WTC11 (cell line): ENCODE measurements at regions not wholly inside any gene's neighbourhood (a gene's known extent, or its start where the extent isn't known, plus 50 kb on each side); places are given as distances from the start of the nearest gene placed in this dataset.

Source experiments
- ATAC-seq: fragments of 200-7000 bp; cut with Tn5 transposase; 2 replicates; pipeline ENCODE4 v1.10.0; 2021; ENCODE audit warnings: mild to moderate bottlenecking, moderate library complexity
- CTCF ChIA-PET: fragments of 300-600 bp; sonication (Branson Sonifier 250); formaldehyde crosslinking; loops from one replicate; lab custom pipeline; 2021; ENCODE audit warnings: antibody characterized with exemption; lab: Charles Lee
- POLR2A ChIA-PET: fragments of 350-600 bp; sonication (Branson Sonifier 250); formaldehyde crosslinking; loops from one replicate; lab custom pipeline; 2021; ENCODE audit warnings: antibody characterized with exemption; lab: Charles Lee
- DNase-seq: peaks from one replicate; pipeline ENCODE4 v3.0.0; 2021; ENCODE audit warnings: low spot score
- H3K27ac Mint-ChIP-seq: 2 replicates; pipeline ENCODE4 v1.8.0; 2021; ENCODE audit warnings: mixed read lengths
- H3K27me3 Mint-ChIP-seq: 2 replicates; pipeline ENCODE4 v1.8.0; 2021; ENCODE audit warnings: low read depth, mild to moderate bottlenecking, moderate library complexity, mixed read lengths
- H3K36me3 Mint-ChIP-seq: 2 replicates; pipeline ENCODE4 v1.8.0; 2021; ENCODE audit warnings: mixed read lengths
- H3K4me1 Mint-ChIP-seq: 2 replicates; pipeline ENCODE4 v1.8.0; 2022; ENCODE audit warnings: mixed read lengths
- H3K4me3 Mint-ChIP-seq: 2 replicates; pipeline ENCODE4 v1.8.0; 2021; ENCODE audit warnings: mild to moderate bottlenecking, moderate library complexity, mixed read lengths
- H3K9me3 Mint-ChIP-seq: 2 replicates; pipeline ENCODE4 v1.8.0; 2021; ENCODE audit warnings: mixed read lengths
- AR ChIP-seq: fragments of 250-450 bp; sonication (Bioruptor Pico); IDR thresholded peaks from 2 replicates; pipeline ENCODE4 v1.9.0; 2021; ENCODE audit warnings: mild to moderate bottlenecking
- ARID4B ChIP-seq: sonication (generic); formaldehyde crosslinking; IDR thresholded peaks from 2 replicates; pipeline ENCODE4 v1.8.0; 2023; ENCODE audit warnings: missing genetic modification reagents, mild to moderate bottlenecking, borderline replicate concordance
- E2F5 ChIP-seq: sonication (generic); formaldehyde crosslinking; IDR thresholded peaks from 2 replicates; pipeline ENCODE4 v1.8.1; 2022; ENCODE audit warnings: mild to moderate bottlenecking, moderate library complexity, missing genetic modification reagents
- ELF4 ChIP-seq: sonication (generic); formaldehyde crosslinking; IDR thresholded peaks from 2 replicates; pipeline ENCODE4 v1.8.1; 2022; ENCODE audit warnings: low read depth, mild to moderate bottlenecking, moderate library complexity, missing genetic modification reagents
- IRF1 ChIP-seq: sonication (generic); formaldehyde crosslinking; IDR thresholded peaks from 2 replicates; pipeline ENCODE4 v1.8.0; 2023; ENCODE audit warnings: missing genetic modification reagents
- JAZF1 ChIP-seq: fragments of 250-450 bp; sonication (Bioruptor Pico); IDR thresholded peaks from 2 replicates; pipeline ENCODE4 v1.9.0; 2021; ENCODE audit warnings: moderate library complexity, mild to moderate bottlenecking, inconsistent platforms
- MYBL2 ChIP-seq: sonication (generic); formaldehyde crosslinking; IDR thresholded peaks from 2 replicates; pipeline ENCODE4 v1.8.1; 2023; ENCODE audit warnings: mild to moderate bottlenecking, moderate library complexity, missing genetic modification reagents
- NFE2L1 ChIP-seq: sonication (generic); formaldehyde crosslinking; IDR thresholded peaks from 2 replicates; pipeline ENCODE4 v1.8.1; 2023; ENCODE audit warnings: missing genetic modification reagents
- OVOL2 ChIP-seq: fragments of 250-450 bp; sonication (Bioruptor Pico); IDR thresholded peaks from 2 replicates; pipeline ENCODE4 v1.9.0; 2021; ENCODE audit warnings: mild to moderate bottlenecking, borderline replicate concordance
- PRDM15 ChIP-seq: sonication (generic); formaldehyde crosslinking; IDR thresholded peaks from 2 replicates; pipeline ENCODE4 v1.8.0; 2022; ENCODE audit warnings: missing genetic modification reagents
- RORB ChIP-seq: fragments of 250-450 bp; sonication (Bioruptor Pico); IDR thresholded peaks from 2 replicates; pipeline ENCODE4 v1.9.0; 2021; ENCODE audit warnings: mild to moderate bottlenecking
- SMAD3 ChIP-seq: sonication (generic); formaldehyde crosslinking; IDR thresholded peaks from 2 replicates; pipeline ENCODE4 v1.8.0; 2022; ENCODE audit warnings: missing genetic modification reagents, mild to moderate bottlenecking, borderline replicate concordance
- SOX15 ChIP-seq: fragments of 250-450 bp; sonication (Bioruptor Pico); IDR thresholded peaks from 2 replicates; pipeline ENCODE4 v1.9.0; 2021; ENCODE audit warnings: mild to moderate bottlenecking
- SP1 ChIP-seq: sonication (generic); formaldehyde crosslinking; conservative IDR thresholded peaks from 2 replicates; pipeline ENCODE4 v1.8.1; 2022; ENCODE audit warnings: missing genetic modification reagents
- TP53 ChIP-seq: sonication (generic); formaldehyde crosslinking; IDR thresholded peaks from 2 replicates; pipeline ENCODE4 v1.8.1; 2023; ENCODE audit warnings: mild to moderate bottlenecking, missing genetic modification reagents
- USF1 ChIP-seq: sonication (generic); formaldehyde crosslinking; IDR thresholded peaks from 2 replicates; pipeline ENCODE4 v1.8.0; 2022; ENCODE audit warnings: mild to moderate bottlenecking, missing genetic modification reagents
- ZBTB43 ChIP-seq: sonication (generic); formaldehyde crosslinking; IDR thresholded peaks from 2 replicates; pipeline ENCODE4 v1.8.1; 2023; ENCODE audit warnings: mild to moderate bottlenecking, missing genetic modification reagents
- ZNF138 ChIP-seq: sonication (generic); formaldehyde crosslinking; conservative IDR thresholded peaks from 2 replicates; pipeline ENCODE4 v1.8.1; 2022; ENCODE audit warnings: mild to moderate bottlenecking, moderate library complexity, missing genetic modification reagents
- ZNF317 ChIP-seq: sonication (generic); formaldehyde crosslinking; IDR thresholded peaks from 2 replicates; pipeline ENCODE4 v1.8.1; 2023; ENCODE audit warnings: low read depth, mild to moderate bottlenecking, moderate library complexity, missing genetic modification reagents, borderline replicate concordance
- ZNF396 ChIP-seq: fragments of 250-450 bp; sonication (Bioruptor Pico); IDR thresholded peaks from 2 replicates; pipeline ENCODE4 v1.8.0; 2021; ENCODE audit warnings: mild to moderate bottlenecking, moderate library complexity, borderline replicate concordance

GRCh38 chr10:47114680-47115186, 185.3 kb upstream of the GDF10 start (continued):
- no peak for TF ChIP-seq IRF1 (CRISPR knock-in tag)
- no peak for TF ChIP-seq ELF4 (CRISPR knock-in tag)
- no peak for TF ChIP-seq JAZF1 (CRISPR knock-in tag)
- no peak for TF ChIP-seq ARID4B (CRISPR knock-in tag)
- TF ChIP-seq SP1 (CRISPR knock-in tag) = no peak
- TF ChIP-seq USF1 = no peak
- TF ChIP-seq SMAD3 = no peak
- TF ChIP-seq RORB (CRISPR knock-in tag) = no peak
- TF ChIP-seq ZNF396 (CRISPR knock-in tag) = no peak
- TF ChIP-seq TP53 = no peak
- no peak for TF ChIP-seq AR (CRISPR knock-in tag)
- no peak for TF ChIP-seq MYBL2 (CRISPR knock-in tag)
- no peak for TF ChIP-seq NFE2L1 (CRISPR knock-in tag)
- TF ChIP-seq, all 79 proteins: peak for 0

GRCh38 chr10:47115322-47115721, 184.7 kb upstream of the GDF10 start:
- POLR2A ChIA-PET = no interaction called here
- peaks cover 7% of the 10 kb centered on the region for H3K27me3 Mint-ChIP-seq
- H3K4me1 Mint-ChIP-seq = peaks cover 18% of the 10 kb centered on the region
- no peak for DNase-seq
- H3K4me3 Mint-ChIP-seq = no peak overlapping the region
- H3K27ac Mint-ChIP-seq = no peak overlapping the region
- H3K9me3 Mint-ChIP-seq = no peaks in the 10 kb centered on the region; the same call in 1 of the 2 replicates
- ATAC-seq = no peak
- no peaks in the 10 kb centered on the region for H3K36me3 Mint-ChIP-seq
- CTCF ChIA-PET = no interaction called here
- TF ChIP-seq ZNF317 (no peak), SP1 (CRISPR knock-in tag) (no peak), E2F5 (no peak), OVOL2 (CRISPR knock-in tag) (no peak), SOX15 (CRISPR knock-in tag) (no peak), ZNF138 (no peak), PRDM15 (no peak), ZBTB43 (CRISPR knock-in tag) (no peak)
